GM18868 (cell line): ENCODE measurements at regions not wholly inside any gene's neighbourhood (a gene's known extent, or its start where the extent isn't known, plus 50 kb on each side); places are given as distances from the start of the nearest gene placed in this dataset.
A peak's percentile ranks its signal among the peaks of the same experiment; 100 is the strongest.
"Not testable (repeated sequence)": the region's sequence is repeated elsewhere in the genome, so short reads cannot be mapped to it uniquely, and the experiment has no call there.

Experiments
- ATAC-seq: cut with Tn5 transposase; IDR thresholded peaks from one replicate; pipeline ENCODE4 v1.9.1; 2021; ENCODE audit warnings: mild to moderate bottlenecking, moderate library complexity; ENCODE audit not compliant: unreplicated experiment

DNA sequence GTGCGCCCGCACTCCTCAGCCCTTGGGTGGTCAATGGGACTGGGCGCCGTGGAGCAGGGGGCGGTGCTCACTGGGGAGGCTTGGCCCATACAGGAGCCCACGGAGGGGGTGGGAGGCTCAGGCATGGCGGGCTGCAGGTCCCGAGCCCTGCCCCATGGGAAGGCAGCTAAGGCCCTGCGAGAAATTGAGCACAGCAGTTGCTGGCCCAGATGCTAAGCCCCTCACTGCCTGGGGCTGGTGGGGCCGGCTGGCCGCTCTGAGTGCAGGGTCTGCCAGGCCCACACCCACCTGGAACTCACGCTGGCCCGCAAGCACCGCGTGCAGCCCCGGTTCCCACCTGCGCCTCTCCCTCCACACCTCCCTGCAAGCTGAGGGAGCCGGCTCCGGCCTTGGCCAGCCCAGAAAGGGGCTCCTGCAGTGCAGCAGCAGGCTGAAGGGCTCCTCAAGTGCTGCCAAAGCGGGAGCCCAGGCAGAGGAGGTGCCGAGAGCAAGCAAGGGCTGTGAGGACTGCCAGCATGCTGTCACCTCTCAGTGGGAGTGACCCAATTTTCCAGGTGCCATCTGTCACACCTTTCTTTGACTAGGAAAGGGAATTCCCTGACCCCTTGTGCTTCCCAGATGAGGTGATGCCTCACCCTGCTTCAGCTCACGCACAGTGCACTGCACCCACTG lies 642.3 kb upstream of the SYNCRIP start:
- ATAC-seq = not testable (repeated sequence)

DNA sequence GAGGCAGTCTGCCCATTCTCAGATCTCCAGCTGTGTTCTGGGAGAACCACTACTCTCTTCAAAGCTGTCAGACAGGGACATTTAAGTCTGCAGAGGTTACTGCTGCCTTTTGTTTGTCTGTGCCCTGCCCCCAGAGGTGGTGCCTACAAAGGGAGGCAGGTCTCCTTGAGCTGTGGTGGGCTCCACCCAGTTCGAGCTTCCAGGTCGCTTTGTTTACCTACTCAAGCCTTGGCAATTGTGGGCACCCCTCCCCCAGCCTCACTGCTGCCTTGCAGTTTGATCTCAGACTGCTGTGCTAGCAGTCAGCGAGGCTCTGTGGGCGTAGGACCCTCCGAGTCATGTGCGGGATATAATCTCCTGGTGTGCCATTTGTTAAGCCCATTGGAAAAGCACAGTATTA lies 640.9 kb upstream of the SYNCRIP start:
- ATAC-seq = not testable (repeated sequence)

DNA sequence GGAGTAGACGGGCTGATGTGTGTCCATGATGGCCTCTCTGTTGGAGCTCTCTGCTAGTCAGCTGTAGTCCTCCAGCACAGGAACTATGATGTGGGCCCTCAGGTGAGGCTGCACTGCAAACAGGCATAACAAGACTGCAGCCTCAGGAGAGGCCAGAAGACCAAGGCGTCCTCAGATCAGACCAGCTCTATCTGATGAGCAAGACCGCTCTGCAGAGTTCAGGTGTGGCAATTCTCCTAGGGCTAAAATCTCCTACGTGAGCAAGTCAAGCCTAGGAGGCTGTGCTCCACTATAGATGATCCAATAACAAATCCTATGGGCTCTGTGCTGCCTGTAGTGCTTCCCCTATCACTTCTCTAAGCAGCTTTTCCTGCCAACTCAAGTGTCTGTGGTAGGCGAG lies 633.4 kb upstream of the SYNCRIP start:
- no peak for ATAC-seq

DNA sequence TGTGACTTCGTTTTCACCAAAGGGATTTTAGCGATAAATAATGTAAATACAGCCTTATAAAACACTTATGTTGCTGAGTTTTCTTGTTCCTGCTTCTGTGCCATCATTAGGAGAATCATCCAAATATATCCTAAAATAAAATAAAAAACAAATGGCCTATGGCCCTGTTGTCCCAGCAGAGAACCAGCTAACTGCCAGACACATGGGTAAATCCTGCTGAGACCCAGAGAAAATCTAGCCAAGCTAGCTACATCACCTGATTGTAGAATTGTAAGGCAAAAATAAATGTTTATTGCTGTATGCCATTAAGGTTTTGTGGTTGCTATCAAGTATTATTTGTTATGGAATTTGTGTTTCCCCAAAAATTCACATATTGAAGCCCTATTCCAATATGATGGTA lies 631.2 kb upstream of the SYNCRIP start:
- no peak for ATAC-seq

DNA sequence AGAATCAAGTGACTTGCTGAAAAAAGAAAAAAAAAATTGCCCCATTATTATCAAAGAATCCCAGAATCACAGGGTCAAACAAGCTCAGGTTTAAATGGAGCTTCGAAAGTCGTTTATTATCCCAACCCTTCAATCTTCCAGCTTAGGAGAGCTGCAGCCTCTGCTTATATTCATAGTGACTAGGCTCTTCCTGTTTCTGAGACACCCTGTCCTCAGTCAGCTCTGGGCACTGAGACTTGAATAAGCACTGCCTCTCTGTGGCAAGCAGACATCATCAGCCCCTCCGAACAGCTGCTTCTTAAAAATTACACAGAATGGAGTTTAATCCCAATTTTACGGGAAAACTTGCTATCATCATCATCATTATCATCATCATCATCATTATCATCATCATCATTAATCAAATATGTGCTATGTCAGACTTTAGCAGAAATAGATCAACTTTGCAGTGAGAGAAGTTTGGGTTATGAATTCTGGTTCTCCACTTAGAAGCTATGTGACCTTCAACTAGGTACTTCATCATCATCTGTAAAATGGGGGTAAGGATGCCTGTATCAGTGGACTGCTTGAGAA lies 614.0 kb upstream of the SYNCRIP start:
- ATAC-seq = no peak

DNA sequence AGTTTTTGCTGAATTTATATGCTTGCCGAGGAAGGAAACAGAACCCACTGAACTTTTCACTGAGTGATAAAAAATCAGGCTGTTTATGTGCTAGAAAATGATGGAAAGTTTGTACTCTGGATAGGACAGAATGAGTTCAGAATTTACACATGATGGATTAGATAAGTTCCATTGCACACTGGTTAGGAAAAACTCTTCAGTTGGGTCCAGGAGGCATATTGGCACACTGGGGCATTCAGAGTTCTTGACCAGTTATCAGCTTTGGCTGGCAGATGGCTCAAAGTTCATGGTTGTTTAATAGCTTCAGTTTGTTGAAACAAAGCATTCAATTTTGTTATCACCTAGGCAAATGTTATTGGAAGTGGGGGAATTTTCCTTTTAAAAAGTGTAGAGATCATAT lies 613.3 kb upstream of the SYNCRIP start:
- ATAC-seq = no peak

DNA sequence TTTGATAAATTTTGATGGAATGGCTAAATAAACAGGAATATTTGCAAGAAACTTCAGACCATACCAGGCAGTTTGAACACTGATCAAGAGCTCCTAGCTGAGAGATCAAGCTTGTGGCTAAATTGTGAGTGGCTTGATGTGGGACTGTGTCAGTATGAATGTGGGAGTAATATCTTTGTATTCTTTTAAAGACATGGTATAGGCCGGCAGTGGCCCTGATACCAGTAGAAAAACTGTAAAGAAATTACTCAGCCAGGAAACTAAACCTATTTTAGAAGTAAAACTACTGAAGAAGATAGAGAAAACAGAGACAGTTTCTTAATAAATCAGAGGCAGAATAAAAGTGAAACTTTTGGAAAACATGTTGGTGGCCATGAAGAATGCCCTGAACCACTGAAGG lies 608.4 kb upstream of the SYNCRIP start:
- no peak for ATAC-seq

DNA sequence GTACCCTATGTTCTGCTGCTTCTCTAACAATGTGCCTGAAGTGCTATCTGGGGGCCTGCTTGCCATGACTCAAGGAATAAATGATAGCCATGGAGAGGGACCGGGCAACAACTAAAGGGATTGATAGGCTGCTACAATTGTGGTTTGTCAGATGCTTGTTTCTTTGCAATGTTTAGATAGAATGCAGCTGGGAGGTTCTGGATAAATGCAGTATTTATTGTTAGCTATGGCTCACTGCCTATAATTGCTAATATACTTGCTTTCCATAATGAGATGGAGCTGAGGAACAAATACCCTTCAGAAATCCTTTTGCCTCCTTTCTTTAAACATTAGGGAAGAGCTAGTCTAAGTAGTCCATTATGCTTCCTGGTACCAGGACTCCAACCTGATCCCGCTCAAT lies 575.2 kb upstream of the SYNCRIP start:
- ATAC-seq = no peak

DNA sequence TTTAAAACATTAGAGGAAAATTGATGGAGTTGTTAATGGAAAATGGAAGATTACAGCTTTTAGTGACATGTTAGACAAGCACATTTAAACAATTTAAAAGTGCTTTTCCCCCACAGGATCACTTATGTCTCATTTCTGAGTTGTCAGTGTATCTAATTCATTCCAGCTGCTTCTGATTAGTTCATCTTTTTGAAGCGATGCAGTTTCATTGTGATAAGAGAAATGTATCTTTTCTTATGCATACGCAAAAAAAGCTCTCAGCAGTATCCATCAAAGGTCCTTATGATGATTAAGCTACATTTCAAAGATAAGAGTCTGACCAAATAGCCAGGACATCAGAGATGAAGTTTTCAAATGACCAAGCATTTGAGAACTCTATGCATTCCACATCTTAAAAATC lies 572.6 kb upstream of the SYNCRIP start:
- no peak for ATAC-seq

DNA sequence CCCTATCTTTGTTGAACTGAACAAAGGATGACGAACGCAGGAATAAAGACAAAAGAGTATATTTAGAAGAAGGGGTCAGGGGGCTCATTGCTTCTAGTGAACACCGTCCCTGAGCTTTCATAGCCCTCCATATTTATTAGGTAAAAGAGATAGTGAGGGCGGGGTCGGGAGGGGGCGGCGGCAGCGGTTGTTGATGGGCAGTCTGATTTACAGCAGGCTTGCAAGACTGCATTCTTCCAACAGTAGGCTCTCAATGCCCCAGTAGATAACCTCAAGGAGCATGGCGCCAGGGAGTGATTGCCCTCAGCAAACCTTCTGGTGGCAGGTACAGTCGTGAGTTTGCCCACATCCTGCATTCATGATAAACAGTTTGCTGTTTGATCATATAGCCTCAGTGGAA lies 563.3 kb upstream of the SYNCRIP start:
- no peak for ATAC-seq

DNA sequence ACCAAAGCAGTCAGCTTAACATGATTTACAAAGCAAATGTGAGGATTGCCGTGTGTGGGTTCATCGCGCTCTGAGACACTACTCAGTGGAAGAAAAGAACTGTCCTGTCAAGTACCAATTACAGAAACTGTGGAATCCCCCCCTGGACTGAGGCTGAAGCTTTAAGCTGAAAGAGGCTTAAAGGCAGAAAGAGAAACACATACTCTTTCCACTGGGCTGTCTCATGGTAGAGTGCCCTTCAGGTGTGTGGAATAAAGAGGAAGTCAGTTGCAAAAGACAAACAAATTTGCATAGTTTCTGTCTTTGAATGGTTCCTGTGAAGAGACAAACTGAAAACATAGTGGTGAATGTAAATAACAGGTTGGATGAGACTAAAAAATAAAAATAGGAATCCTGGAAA lies 560.4 kb upstream of the SYNCRIP start:
- ATAC-seq = no peak

DNA sequence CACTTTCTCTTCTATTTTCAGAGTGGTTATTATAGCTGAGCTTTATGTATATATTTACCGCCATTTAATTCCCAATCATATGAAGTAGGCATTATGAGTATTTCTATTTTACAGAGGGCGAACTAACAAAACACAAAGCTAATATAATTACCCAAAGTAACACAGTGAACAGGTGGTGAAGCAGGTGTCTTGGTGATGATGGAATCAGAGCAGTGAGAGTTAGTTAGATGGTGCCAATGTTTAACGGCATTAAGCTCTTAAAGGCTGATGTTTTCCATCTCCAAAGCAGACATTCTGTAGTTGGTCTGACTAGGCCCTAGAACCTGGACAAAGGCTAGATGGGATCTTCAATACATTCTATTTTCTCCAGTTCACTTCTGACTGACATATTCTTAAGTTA lies 551.1 kb upstream of the SYNCRIP start:
- no peak for ATAC-seq

DNA sequence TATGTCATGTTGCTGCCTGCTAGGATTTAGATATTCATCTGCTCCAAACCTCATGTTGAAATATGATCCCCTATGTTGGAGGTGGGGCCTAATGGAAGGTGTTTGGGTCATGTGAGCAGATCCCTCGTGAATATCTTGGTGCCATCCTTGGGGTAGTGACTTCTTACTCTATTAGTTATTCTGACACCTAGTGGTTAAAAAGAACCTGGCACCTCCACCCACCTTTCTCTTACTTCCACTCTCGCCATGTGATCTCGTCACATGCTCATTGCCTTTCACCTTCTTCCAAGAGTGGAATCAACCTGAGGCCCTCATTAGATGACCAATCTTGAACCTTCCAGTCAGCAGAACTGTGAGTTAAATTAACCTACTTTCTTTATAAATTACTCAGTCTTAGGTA lies 549.4 kb upstream of the SYNCRIP start:
- ATAC-seq = peak; percentile 98

DNA sequence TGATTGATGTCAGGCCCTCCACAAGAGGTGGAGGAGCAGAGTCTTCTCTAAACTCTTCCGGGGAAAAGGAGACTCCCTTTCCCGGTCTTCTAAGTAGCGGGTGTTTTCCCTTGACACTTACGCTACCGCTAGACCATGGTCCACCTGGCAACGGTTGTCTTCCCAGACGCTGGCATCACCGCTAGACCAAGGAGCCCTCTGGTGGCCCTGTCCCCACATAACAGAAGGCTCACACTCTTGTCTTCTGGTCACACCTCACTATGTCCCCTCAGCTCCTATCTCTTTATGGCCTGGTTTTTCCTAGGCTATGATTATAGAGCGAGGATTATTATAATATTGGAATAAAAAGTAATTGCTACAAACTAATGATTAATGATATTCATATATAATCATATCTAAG lies 532.5 kb upstream of the SYNCRIP start:
- not testable (repeated sequence) for ATAC-seq

DNA sequence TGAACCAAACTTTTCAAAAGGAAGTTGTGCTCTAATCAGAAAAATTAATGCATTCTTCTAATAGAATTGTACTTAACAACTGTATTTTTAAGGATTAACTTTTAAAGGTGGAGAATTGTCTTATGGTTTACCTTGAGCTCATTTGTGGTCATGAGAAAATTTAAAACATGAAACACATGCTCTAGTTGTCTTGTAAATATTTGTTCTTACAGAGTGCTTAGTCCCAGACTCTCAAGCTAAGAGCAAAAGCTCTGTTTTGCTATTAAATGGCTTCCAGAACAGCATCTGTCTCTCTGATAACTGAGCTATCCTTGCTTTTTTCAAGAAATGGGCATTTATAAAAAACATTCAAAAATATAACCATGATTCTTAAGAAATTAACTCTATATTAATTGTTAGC lies 512.2 kb upstream of the SYNCRIP start:
- ATAC-seq = no peak

DNA sequence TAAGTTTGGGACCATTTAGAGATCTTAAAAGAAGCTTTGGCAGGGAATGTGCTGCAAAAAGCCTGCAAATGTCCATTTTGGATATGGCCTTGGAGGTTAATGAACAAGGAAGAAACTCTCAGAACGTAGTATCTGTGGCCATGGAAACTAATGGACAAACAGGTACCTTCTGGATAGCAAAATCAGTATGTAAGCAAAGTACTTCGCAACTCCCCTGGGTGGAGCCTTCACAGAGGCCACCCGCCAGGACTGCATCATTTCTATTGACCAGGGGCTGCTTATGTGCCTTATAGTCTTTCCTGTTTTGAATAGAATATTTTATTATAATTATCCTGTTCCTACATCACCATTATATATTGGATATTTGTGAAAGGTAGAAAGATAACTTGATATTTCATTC lies 510.8 kb upstream of the SYNCRIP start:
- no peak for ATAC-seq

DNA sequence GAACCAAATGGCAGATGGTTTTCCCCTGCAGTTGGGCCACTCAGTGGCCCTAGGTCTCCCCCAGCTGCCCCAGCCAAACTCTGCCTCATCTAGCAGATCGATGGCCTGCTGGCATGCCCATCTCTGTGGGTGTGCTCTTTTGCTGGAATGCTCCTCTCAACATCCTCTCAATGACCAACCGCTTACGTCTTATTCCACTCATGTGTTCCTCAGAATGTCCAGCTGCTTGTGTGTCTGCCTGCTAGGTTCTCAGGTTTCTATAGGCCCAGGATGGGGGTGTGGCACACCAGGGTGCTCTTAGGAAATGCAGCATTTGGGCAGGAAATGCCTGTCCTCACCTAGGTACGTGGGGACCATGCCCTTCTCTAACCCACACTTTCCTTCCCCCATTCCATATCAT lies 509.9 kb upstream of the SYNCRIP start:
- no peak for ATAC-seq

DNA sequence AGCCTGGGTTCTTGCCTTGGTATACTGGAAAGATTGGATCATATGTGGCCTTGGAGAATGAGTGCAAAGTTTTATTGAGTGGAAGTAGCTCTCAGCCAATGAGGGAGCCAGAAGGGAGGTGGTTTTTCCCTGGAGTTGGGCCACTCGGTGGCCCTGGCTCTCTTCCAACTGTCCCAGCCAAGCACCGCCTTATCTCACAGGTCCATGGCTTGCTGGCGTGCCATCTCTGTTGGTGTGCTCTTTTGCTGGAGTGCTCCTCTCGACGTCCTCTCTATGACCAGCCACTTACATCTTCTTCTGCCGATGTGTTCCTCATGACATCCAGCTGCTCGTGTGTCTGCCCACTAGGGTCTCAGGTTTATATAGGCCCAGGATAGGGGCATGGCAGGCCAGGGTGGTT lies 505.9 kb upstream of the SYNCRIP start:
- ATAC-seq = no peak

DNA sequence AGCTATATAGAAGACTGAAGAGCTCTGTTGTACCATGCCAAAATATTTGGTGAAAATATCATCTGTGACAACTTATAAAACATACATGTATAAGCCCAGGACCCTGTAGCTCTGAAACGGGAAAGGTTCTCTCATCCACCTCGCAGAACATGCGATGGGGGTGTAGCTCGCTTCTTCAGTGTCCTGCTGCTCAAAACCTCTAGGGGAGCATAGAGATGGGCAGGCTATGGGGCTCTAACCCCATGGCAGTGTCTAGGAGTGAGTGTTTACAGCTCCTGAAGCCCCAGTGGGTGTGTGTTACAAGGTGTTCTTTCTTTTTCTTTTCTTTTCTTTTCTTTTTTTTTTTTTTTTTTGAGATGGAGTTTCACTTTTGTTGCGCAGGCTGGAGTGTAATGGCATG lies 505.2 kb upstream of the SYNCRIP start:
- no peak for ATAC-seq

DNA sequence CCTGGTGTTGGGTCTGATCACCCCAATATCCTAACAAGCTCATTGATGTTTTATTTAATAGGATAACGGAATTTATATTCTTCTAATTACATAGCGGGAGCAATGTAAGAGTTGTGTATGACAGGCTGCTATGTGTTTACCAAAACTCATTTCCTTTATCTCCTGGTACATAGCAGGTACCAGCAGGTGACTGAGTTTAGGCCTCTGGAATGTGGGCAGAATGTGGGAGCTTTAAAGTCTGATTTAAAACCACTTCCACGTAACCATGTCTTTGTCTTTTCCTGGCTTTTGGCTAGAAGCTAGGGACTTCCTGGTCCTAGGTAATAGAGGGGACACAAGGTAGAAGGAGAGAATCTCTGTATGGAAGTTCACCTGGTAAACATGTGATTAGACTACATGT lies 504.6 kb upstream of the SYNCRIP start:
- ATAC-seq = no peak

DNA sequence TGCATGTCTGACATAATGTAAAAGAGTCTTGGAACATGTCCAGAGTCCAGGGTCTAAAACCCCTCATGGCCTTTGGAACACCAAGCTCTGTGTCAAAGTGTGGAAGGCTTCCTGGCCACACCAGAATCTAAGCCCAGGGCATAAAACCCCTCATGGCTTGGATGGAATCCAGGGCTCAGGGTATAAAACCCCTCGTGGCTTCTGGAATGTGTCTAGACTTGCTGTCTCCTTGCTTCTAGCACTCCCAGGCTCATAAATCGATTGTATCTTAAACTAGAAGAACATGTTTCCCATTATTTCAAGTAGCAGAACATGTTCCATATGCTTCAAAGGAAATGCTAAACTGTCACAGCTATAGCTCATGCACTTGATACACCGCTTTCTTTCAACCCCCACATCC lies 504.1 kb upstream of the SYNCRIP start:
- not testable (repeated sequence) for ATAC-seq

DNA sequence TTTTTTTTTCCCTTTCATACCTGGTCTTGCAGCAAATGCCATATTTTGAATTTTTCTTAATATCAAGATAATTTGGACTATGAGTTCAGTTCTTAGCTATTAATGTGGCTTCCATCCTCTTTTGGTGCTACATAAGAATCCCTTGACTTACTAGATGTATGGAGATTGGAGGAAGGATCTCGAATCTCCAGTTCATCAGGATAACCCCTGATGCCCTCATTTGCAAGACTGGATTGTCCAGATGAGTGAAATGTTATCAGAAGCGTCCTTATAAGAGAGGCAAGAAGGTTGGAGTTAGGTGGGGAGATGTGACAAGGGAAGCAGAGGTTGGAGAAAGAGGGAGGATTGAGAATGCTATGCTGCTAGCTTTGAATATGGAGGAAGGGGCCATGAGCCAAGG lies 499.6 kb upstream of the SYNCRIP start:
- ATAC-seq = no peak

DNA sequence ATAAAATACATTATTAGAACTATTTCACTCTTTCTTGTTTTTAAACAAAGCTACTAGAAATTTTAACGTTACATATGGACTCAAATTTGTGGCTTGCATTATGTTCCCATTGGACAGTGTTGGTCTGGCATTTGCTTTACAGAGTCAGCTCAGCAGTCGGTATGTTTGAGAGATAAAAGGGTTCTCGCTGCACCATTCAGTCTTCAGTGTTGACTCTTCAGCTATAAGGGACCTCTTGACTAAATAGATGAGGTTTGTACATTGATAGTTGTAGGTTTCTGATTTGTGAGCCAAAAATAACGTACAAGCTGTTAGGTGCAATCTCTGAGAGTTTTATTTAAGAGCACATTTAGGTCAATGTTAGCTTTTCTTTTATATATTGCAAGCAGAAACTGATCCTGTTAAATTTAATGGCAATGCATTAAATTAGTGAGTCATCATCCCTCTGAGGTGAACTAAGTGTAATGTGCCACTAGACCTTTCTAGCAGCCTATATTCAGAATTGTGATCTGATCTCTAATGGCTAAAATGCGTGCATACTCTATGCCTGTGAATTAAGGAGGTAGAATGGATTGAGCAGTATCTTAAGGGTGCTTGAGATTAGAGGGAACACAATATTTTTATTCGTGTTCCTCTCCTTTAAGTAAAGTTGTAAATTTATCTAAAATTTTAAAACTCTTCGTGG lies 485.6 kb upstream of the SYNCRIP start:
- ATAC-seq = no peak
